GM18861 (cell line): ENCODE measurements at regions not wholly inside any gene's neighbourhood (a gene's known extent, or its start where the extent isn't known, plus 50 kb on each side); places are given as distances from the start of the nearest gene placed in this dataset.
"Not testable (repeated sequence)": the region's sequence is repeated elsewhere in the genome, so short reads cannot be mapped to it uniquely, and the experiment has no call there.

Experiments
- ATAC-seq: cut with Tn5 transposase; IDR thresholded peaks from one replicate; pipeline ENCODE4 v1.9.1; 2021; ENCODE audit not compliant: unreplicated experiment

- ATAC-seq = no peak
These were observed 278.2 kb downstream of the GATA3 start for GRCh38 chr10:8332730-8333111.

GRCh38 chr10:8334631-8335030 lies 280.1 kb downstream of the GATA3 start:
- ATAC-seq = no peak

DNA sequence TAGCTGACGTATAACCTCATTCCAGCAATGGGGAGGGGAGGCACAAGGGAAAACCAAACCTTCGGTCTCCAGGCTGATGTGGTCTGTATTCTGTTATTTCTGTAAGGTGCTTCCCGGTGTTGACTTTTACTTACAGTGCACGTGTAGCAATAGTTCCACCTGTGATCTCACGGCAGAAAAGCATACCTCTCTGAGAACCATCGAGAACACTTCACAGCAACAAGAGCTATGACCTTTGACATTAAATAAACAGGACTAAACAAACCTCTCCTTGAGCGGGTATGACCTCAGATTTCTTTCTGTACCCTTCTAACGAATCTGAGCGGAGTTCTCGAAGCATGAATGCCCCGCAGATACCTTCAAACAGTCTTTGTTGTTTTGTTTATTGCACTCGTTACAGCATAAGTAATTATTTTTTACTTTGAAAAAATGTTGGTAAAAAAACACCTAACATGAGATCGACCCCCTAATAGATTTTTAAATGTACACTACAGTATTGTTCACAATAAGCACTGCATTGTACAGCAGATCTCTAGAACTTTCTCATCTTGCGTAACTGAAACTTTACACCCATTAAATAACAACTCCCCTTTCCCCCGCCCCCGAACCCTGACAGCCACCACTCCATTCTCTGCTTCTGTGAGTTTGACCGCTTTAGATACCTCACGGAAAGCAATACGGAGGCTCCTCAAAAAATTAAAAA lies 282.3 kb downstream of the GATA3 start:
- no peak for ATAC-seq

DNA sequence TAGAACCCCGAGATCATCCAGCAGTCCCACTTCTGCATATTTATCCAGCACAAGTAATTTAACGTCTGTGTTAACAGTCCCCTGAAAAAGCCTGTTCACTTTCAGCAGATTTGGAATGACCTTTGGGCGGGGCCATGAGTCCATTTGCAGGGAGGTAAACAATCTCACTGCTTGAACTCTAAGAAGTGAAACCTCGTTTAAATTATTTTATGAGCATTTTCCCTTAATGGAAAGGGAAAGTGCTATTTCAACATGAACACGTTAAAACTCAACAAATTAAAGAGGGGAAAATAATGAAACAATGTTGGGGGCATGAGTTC lies 282.8 kb downstream of the GATA3 start:
- ATAC-seq = no peak

DNA sequence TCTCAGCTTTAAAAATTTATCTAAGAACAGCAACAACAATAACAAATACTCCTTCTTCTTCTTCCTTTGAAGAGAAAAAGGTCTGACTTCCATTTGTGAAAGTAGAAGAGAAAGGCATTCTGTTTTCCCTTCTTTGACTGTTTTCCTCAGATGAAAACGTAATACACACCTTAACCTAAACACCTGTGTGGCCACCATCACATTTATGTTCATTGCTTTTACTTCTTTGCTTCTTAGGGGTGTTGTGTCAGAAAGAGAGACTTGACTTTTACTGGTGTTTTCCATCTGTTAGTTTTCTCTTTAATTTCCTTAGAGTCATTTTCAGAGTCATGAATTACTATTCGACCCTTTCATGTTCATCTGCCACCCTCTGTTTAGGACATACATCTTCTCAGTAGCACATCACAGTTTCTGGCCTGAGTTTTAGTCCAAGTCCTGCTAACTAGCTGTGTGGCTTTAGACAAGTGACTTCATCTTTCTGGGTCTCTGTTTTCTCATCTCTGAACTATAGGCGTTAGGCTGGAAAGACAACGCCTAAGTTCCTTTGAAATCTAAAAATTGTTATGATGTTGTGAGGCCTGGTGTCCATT lies 283.8 kb downstream of the GATA3 start:
- ATAC-seq = no peak

DNA sequence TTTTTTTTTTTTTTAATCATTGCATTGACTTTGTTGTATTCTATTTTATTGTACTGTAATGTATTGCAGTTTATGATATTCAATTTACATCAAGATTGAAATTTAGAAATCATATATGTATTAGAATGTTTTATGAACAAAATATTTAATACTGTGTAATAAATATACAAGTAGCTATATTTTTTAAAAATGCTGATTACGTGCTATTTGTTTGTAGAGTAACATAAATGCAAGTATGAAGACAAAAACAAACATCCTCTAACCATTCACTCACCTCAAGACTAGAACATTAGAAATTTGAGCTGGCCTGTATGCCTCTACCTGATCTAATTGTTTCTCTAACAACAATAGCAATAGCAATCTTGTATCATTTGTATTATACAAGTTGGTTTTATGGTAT lies 290.3 kb downstream of the GATA3 start:
- ATAC-seq = no peak

GRCh38 chr10:8346861-8347260 lies 292.4 kb downstream of the GATA3 start:
- no peak for ATAC-seq

- not testable (repeated sequence) for ATAC-seq
These were observed 293.1 kb downstream of the GATA3 start for GRCh38 chr10:8347614-8348013.

- ATAC-seq = no peak
These were observed 295.2 kb downstream of the GATA3 start for GRCh38 chr10:8349610-8350249.

DNA sequence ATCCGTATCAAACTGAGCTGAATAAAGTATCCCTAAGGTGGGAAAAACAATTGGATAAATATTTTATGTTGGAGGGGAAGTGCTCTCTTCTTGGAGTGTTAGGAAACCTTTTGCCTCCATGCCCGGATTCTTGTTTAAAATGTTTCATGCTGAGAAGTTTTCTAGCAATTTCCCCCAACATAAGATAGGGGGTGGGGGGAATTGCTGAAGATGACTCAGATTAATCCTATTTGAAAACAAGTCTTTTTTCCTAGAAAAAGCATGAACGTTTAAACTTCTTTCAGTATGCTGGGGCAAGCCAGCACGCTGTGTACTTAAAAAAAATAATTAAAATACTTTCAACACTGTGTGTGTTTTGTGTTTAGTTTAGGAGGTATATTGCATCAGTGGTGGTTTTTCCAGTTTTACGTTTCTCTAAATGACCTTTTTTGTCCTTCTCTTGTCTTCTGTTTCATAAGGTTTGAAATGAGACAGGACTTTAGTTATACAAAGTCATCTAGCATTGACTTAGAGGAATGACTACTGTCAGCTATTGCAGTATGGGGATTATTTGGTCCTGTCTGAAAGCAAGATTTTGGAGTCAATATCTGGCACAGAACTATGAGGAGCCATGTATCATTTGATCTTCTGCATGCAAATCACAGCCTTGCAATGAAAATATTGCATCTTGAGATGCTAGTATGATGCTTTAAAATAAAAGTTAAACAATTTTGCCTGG lies 295.9 kb downstream of the GATA3 start:
- ATAC-seq = no peak

DNA sequence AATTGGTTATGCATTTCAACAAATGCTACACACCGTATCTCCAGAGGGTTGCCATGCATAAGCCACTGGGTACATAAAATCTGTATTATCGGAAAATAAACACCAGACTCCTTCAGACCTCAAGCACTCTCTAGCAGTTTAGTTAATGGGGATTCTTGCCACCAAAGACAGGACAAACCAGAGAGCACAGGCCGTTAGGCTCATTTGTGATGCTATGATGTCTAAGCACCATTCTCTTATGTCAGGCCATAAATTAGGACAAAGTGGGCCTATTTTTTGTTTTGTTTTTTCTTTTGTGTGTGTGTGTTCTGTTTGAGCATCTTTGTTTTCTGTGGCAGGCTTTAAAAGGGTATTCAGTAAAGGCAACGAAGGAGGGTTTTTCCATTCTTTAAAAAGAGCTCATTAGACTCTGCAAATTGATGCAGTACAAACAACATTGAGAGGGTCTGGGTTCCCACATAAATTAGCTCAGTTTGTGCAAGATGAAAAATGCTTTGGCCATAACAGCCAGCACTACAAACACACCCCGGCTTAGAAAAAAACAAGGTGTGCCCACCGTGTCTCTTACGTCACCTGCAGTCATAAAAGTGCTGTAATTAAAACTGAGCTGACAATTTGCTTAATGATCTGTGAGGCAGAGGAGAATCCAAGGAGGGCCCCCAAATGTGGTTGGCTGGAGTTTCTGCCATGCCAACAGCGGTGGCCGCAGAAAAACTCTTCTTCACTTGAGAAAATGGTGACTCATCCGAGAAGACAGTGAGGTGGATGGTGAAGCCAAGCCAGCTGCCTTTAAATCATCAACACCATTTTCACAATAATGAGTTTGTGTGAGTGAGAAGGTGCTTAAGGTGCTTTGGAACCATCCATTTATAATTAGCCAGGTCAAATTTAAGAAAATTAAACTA lies 297.9 kb downstream of the GATA3 start:
- ATAC-seq = no peak

DNA sequence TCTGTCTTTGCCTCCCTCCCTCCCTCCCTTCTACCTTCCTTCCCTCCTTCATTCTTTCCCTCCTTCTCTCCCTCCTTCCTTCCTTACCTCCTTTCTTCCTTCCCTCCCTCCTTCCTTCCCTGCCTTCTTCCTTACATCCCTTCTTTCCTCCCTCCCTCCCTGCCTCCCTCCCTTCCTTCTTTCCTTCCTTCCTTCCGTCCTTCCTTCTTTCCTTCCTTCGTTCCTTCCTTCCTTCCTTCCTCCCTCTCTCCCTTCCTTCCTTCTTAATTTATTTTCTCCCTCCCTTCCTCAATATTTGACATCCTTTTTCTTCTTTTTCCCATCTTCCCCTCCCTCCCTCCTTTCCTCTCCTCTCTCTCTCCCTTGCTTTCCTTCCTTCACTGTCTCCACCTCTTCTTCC lies 301.8 kb downstream of the GATA3 start:
- ATAC-seq = no peak

- ATAC-seq = no peak
These were observed 305.0 kb downstream of the GATA3 start for GRCh38 chr10:8359467-8359866.

DNA sequence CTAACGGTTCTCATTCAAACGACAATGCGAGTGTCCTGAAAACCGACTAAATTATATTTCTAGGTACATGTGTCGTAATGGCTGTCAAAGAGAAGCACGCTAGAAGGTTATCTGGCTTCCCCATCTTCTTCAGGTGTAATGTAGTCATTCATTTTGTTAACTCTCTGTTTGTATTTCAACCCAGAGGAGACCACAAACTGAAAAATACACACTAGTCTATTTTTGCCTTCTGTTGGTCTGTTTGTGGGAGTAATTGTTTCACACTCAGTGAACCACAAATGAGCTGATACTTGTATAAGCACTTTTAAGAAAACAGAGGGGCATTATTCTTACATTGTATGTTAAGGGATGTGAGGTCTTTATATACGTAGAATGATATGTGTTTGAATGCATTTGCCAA lies 305.9 kb downstream of the GATA3 start:
- ATAC-seq = no peak

DNA sequence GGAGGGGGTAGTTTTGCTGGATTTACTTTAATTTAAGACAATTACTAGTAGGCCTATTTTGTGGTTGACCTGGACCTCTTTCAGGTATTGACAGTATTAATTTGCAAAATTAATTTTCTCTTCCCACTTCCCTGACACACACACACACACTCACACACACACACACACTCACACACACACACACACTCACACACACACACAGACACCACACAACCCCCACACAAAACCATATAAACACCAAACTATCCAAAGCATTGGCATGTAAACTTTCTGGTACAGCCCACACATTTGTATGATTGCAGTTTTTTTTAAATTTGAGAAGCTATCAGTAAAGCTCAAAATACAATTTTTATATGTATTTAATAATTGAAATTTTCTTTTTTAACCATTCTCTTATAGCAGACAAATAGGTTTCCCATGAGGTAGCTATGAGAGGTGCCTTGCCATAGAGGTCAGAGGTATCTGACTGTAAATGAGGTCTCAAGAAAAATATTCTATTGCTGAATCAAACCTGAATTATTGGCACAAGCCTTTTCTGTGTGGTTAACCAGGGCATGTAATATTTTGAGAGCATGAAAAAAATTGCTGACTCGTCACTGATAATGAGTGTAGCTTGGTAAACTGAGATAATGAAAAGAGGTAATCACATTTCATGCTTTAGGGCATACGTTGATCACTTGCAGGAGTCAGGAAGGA lies 306.5 kb downstream of the GATA3 start:
- no peak for ATAC-seq

DNA sequence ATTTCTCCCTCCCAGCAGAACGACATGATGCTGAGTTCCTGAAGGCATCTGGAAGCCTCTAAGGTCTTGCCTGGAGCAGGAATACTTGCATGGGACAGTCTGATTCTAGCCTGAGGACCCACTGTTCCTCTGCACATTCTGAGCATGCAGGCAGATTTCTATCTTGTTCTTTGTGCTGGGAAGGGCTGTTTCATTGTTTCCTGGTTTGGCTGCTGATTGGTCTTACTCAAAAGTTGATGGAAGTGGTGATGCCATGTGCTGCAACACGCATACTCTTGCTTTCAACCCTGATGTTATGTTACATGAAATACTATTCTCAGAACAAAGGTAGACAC lies 307.0 kb downstream of the GATA3 start:
- no peak for ATAC-seq

GRCh38 chr10:8365935-8366911 lies 311.7 kb downstream of the GATA3 start:
- ATAC-seq = no peak

- not testable (repeated sequence) for ATAC-seq
These were observed 313.4 kb downstream of the GATA3 start for GRCh38 chr10:8367672-8368411.

GRCh38 chr10:8369666-8370065 lies 315.2 kb downstream of the GATA3 start:
- ATAC-seq = no peak
